ENCODE measurements at regions not wholly inside any gene's neighbourhood (a gene's known extent, or its start where the extent isn't known, plus 50 kb on each side); places are given as distances from the start of the nearest gene placed in this dataset.

DNA sequence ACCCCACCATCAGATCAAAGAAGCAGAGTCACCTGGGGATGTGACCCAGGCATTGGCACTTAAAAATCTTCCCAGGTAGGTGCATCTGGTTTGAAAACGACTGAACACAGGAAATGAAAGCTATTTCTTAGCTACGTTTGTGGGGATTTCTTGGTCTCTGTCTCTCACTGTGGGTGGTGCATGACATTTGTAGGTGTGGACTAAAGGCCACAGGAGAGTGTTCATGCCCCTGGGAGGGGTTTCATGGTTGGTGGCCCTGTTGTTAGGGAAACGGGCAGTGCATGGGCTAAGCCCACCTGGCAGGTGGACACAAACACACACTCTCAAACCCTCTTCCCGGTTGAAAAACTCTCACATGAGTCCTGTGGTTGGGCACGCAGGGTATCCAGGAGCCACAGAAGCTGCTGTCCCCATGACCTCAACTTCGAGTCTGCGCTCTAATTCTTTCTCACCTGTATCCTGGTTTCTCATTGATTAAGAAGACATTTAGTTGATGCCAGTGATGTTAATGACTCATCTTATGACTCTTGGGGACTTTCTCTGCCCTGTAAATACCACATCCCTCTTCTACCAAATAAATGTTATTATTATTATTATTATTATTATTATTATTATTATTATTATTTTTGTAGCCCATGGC, 119.4 kb downstream of the MRPS6 start:
- DNase-seq (ENCODE audit: low read depth) = no peak

DNA sequence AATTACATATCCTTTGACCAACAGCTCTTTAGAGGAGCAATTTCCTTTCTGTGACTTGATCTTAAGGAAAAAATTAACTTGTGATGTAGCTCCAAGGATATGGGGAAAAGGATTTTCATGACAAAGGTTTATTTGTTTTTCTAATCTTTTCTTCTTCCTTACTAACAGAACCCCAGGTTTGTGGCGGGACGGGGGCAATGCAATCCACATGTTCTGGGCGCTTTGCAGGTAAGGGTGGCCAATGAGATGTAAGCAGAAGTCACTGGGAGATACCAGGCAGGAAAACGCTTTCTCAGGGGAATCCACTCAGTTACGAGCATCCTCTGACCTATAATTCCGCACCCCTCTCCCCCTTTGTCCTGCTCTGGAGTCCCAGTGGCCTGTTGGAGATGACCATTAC, 122.0 kb downstream of the MRPS6 start:
- no peak for DNase-seq (ENCODE audit: low read depth)

DNA sequence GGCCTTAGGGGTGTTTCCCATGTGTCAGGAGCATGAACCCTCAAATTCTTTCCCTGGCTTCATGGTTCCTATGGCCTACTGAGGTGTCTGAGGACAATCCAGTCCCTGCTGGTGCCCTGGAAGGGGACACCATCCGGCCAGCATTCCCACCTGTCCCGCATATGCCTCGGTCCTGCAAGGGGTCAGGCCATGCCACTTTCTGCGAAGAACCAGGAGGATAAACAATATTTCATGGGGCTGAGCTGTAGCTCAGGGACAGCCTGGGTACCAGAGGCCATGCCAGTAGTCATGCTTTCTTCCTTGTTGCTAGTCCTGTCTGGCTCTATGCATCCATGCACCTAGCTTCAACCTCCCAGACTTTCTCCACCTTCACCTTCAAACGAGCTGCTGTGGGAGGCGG, 123.6 kb downstream of the MRPS6 start:
- no peak for DNase-seq (ENCODE audit: low read depth)

DNA sequence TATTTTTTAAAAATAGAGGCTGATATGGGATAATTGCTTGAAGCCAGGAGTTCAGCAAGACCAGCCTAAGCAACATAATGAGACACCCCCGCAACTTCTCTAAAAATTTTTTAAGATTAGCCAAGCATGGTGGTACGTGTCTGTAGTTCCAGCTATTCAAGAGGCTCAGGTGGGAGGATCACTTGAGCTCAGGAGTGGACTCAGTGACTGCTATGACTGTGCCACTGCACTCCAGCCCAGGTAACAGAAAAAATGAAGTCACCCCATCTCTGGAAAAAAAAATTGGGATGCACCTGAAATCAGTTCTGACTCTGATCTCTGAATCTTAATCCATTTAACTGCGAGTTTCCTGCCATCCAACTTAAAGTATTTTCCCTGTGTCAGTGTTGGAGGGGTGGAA, 124.2 kb downstream of the MRPS6 start:
- no peak for DNase-seq (ENCODE audit: low read depth)

DNA sequence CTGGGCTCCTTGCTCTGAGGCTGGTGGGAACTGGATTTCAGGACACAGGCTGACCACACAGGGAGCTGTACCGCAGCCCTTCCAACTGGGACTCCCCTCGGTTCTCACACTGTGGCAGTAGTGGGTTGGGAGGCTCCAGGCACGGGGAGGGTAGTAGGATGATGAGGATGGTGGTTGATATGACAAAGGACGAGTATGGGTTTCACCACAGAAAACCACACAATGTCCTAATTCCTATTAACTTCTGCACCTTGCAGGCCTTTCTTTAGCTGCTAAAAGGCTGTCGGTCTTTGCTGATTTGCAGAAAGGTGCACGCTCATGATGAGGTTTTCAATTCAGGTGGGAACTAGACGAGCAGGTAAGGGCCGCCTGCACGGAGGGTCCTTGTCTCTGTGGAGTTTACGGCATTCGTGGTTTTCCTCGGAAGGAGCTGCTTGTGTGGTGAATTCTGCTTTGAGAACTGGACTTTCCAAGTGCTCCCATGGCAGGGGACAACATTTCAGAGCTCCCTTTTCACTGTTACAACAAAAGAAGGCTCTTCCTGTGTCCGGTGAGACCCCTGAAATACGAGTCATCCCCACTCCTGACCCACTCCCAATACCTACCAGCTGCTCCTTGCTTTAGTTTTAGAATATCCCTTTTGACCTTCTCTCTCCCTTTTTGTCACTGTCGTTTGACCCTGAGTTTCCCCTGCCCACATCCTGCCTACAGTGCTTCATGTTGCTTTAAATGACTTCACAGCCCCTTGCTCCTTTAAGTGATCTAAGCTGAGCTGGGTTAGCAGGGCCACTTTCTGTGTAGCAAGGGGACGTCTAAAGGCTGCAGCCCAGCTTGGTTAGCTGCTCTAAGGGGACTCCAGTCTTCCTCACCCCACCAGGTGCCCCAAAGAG, 125.1 kb downstream of the MRPS6 start:
- DNase-seq (ENCODE audit: low read depth) = no peak

DNA sequence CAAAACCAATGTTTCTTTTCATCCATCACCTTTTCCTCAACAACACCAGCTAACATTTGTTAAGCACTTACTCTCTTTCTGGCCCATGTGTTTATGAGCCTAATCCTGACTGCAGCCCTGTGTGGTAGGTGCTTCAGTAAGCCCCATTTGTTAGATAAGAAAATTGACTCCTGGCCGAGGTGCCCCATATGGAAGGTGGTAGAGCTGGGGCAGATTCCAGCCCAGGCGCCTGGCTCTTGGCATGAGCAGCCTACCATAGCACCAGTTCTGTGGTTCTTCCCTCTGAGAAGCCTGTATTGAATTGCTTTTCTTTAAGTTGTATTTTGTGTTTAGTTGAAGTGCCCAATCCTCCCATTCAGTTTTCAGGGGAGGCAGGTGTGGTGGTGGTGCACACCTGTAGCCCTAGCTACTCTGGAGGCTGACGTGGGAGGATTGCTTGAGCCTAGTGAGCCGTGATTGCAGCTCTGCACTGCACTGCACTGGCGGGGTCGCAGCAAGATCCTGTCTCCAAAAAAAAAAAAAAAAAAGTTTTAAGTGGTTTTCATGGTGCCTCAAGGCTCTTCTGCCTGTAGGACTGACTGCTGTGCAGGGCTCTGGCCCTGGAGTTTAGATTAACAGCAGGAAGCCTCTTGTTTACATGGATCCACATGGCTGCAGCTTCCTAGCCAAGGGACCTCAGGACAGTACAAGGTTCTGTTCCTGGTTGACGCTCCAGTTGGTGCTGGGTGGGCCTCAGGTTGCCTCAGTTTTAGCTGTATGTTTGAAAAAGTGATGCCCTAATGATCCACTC, 125.9 kb downstream of the MRPS6 start:
- no peak for DNase-seq (ENCODE audit: low read depth)

DNA sequence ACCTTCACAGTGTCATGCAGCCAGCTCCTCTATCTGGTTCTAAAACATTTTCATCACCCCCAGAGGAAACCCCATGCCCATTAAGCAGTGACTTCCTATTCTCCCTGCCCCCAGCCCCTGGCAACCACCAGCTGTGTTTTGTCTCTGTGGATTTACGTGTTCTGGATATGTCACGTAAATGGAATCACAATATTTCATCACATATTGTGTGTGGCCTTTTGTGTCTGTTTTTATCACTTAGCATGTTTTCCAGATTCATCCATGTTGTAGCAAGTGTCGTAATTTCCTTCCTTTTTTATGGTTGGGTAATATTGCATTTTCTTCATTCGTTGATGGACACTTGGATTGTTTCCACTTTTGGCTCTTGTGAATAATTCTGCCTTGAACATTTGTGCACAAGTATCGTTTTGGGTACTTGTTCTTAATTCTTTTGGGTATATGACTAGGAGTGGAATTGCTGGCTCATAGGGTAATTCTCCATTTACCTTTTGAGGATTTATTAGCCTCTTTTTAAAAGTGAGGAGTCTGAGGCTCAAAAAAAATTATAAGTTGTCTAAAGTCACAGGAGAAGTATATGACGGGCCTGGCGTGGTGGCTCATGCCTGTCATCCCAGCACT, 127.0 kb downstream of the MRPS6 start:
- no peak for DNase-seq (ENCODE audit: low read depth)

DNA sequence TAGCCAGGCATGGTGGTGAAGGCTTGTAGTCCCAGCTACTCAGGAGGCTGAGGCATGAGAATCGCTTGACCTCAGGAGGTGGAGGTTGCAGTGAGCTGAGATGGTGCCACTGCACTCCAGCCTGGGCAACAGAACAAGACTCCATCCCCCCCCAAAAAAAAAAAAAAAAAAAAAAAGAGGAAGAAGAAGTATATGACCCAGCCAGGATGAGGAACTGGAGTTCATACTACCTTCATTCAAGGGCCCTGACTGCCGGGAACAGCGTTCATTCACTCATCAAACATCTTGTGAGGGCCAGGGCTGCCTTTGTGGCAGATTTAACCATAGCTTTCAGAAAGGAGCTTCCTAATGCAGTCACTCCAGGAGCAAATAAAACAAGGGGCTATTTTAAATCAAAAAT, 127.6 kb downstream of the MRPS6 start:
- no peak for DNase-seq (ENCODE audit: low read depth)

DNA sequence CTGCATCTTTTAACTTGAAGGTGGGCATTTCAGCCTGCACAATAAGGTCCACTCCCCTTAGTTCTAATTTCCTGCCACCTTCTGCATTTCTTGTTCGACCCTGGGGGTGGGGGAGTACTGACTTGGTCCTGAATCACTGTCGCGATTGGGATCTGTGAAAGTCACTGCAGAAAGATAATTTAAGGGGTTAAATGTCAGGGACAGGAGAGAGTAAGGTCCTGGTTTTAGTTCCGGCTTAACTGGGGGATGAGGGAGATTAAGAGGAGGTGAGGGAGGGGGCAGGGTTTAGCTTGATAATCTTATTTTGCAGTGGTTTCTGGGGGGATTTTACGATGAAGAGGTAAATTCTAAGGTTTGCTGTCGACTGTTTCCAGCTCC, 128.1 kb downstream of the MRPS6 start:
- no peak for DNase-seq (ENCODE audit: low read depth)

DNA sequence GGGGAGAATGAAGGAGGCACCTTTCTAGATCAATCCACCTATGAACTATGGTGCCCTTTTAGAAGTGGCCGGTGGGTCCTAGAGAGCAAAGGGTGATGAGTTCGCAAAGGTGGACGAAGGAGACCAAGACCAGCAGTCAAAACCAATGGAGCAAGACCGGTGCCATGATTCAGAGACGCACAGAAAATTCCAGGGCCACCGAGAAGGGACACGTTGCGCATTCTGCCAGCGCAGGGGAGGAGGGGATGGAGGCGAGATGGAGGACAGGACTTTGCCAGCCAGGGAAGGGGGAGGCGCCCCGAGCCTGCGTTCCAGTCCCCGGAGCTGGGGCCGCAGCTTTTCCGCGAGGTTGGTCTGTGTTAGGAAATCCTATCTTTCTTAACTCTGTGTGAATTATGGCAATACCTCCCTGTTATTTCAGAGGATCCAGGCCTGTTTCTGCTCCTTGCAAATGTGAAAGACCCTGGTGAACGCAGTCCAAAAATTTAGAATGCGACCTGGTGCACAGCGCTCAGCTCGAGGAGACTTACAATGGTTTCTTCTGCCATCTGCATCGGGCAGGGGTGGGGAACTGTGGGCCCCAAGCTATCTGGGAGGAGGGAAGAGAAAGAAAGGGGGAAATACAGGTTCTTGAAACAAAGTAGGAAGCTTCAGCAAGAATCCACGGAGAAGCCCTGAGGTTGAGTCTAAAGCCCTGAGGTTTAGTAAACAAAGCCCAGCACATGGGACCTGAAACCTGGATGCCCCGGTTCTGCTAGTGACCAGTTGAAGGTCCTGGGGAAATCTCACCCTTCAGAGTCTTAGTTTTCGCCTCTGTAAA, 129.4 kb downstream of the MRPS6 start:
- DNase-seq (ENCODE audit: low read depth) = no peak

DNA sequence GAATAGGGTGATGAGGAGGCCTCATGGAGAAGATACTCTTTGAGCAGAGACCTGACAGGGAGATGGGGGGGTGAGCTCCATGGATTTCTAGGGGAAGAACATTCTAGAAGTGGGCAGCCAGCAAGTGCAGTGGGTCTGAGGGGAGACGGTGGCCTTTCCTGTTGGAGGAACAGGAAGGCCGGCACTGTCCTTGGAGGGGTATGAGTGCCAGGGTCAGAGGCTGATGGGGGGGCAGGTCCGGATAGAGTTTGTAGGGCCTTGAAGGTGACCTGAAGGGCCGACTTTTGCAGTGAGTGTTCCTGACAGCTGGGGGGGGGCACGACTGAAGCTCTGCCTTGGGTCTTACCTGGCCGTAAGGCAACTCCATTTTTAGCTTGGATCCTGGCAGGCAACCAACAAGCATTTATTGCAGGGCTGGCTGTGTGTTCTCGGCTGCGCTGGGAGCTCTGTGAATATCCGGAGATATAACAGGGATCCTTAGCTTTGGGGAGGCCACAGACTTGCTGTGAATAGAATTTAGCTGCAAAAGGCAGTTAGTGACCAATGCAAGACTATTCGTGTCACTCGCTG, 130.6 kb downstream of the MRPS6 start:
- no peak for DNase-seq (ENCODE audit: low read depth)

DNA sequence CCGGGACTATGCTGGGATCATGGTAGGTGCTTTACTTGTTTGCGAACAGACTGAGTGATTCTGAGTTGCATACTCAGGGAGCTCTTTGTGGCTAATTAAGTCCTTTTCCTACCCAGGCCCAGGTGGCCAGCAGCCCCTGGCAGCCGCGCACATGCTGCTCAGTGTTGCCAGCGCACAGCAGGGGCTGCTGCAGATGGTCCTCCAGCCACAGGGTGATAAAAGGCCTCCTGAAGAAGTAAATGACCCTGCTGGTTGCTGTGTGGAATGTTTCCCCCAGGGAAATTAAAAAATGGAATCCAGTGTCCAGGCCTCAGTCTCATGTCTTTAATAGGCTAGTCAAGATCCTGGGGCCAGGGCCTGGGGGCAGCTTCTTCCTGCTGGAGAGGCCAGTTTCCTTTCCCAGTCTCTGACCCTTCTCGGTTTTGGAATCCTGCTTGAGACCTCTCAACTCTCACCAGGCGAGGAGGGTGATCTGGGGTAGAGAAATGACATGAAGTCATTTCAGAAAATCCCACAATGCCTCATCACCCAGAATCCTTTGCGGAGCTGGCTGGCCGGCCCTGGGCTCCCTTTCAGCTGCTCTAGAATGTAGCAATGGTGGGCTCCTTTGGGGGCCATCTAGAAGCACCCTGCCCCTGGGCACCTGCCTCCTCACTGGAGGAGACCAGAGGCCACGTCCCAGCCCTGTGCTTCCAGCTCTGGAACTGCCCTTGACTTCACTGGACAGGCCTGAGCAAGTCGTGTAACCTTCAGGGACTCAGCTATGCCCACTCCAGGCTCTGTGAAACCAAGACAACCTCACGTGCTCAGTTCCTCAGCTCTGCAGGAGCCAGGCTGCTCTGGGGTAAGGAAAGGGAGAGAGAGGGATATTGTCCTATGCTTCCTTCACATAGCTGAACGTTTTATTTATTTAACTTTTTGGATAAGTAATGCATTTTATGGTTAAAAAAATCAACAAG, 131.4 kb downstream of the MRPS6 start:
- DNase-seq (ENCODE audit: low read depth) = no peak

DNA sequence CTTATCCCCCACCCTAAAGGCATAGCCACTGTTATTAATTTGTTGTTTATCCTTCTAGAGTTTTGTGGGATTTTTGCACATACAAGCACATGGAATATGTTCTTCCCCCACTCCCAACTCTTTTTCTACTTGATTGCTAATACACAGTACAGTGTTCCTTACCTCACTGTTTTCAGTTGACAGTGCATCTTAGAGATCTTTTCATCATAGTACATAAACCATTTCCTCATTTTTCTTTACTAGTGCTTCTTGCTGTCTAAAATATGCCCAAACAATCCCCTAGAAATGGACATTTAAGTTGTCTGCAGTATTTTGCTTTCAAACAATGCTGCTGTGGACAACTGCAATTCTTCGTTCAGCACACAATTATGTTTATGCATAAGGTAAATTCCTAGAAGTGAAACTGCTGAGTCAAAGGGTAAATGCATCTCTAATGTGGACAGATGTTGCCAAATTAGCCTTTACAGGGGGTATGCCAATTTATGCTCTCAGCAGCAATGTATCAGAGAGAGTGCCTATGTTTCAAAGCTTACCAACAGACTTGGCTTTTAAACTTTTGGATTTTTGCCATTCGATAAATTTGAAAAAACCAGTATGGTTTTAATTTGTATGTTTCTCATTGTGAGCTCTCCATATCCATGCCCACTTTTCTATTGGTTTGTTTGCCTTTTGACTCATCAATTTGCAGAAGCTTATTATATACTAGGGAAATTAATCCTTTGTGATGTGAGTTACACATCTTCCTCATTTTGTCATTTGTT, 132.6 kb downstream of the MRPS6 start:
- no peak for DNase-seq (ENCODE audit: low read depth)

DNA sequence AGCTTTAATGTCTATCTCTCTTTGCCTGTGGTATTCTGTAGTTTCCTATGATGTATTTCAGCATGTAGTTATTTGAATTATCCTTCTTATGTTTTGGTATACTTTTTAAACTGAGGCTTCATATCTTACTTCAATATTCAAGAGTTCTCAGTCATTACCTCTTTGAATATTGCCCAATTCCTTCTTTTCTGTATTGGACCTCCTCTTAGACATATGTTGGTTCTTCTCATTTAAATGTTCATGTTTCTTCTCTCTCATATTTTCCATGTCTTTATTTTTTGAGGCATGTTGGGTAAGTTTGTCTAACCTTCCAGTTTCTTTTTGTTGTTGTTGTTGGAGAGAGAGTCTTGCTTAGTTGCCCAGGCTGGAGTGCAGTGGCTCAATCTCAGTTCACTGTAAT, 140.6 kb downstream of the MRPS6 start:
- no peak for DNase-seq (ENCODE audit: low read depth)

DNA sequence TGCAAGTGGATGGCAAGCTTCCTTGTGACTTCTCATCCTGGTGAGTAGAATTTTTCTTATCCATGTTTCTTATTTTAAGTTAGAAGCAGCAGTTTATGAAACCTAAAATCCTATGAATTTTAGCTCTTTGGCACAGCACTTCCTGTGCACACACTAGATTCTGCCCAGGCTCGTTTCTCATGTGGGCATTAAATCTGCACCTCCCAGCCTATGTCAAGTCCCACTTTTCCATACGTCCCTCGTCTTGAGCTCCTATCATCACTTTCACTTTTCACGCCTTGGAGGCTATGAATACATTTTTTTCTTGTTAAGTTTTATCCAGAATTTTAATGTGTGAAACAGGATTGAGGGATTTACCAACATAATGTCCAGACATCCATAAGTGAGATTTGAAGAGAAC, 142.1 kb downstream of the MRPS6 start:
- no peak for DNase-seq (ENCODE audit: low read depth)

DNA sequence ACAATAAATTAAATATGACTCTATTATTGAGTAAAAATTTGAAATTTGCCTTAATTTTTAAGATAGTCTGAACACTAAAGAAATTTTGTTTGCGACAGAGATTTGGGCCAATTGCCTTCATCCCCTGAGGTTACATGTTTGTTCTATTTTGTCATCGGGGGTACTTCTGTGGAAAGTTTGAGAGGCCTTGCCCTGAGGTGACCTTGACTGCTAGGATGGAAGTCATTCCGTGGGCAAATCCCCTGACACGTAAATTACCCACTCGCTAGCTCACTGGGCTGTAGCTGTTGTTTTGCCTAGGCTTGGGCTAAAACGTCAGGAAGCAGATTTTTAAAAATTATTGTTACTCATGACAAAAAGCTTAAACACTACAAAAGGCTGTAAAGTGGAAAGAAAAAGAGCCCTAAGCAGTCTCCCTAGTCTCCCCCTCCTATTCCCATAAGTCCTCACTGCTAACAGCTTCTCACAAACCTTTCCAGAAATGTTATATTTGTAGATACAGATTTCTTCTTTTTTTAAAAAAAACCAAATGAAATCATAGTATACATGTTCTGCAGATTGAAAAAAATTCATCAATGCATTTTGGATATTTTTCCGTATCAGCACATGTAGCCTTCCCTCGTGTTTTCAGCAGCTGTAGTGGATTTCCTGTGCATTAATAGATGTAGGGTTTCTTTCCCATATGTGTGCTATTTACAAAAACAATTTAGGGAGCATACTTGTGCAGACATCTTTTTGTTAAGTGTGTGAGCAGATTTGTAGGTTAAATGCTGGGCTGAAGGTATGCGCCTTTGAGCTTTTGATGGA, 142.7 kb downstream of the MRPS6 start:
- DNase-seq (ENCODE audit: low read depth) = no peak

DNA sequence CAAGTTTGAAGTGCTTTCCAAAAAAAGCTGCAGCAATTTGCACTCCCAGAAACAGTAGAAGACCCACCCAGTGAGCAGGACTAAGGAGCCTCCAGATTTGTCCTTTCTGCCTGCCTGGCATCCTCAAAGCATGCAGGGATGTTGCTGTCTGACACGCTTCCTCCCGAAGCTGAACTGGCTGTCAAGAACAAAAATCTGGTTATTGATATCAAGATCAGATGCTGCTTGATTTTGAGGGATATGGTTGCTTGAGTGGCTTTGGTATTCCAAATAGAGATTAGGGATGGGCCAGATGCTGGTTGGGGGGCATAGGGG, 143.3 kb downstream of the MRPS6 start:
- no peak for DNase-seq (ENCODE audit: low read depth)

DNA sequence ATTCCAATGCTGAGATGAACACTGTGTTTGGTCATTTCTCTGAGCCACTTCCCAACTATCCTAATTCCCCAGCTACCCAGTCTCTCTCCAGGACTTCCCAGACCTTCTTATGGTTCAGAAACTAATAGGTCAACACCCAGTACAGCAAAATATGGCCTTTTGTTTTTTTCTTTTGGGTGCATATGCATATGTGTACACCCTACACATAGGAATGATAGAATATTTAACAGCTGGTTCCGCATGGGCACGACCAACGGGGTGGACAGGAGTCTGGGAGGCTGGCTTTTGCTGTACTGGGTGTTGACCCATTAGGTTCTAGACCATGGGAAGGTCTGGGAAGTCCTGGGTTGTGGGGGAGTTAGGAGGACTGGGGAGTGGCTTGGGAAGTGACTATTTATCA, 143.9 kb downstream of the MRPS6 start:
- no peak for DNase-seq (ENCODE audit: low read depth)
